Upper lobe of left lung (tissue), 6 donors: ENCODE measurements at regions not wholly inside any gene's neighbourhood (a gene's known extent, or its start where the extent isn't known, plus 50 kb on each side); places are given as distances from the start of the nearest gene placed in this dataset.
A peak's percentile ranks its signal among the peaks of the same experiment; 100 is the strongest.
"Not testable (repeated sequence)": the region's sequence is repeated elsewhere in the genome, so short reads cannot be mapped to it uniquely, and the experiment has no call there.

ENCODE experiments used
- ATAC-seq, 2 donors: fragments of 200-7000 bp; cut with Tn5 transposase; one replicate each; pipeline ENCODE4 v1.9.1; 2022; ENCODE audit warnings: mild to moderate bottlenecking in 2 of 2, moderate library complexity in 2 of 2; ENCODE audit not compliant: low FRiP score in 2 of 2
- DNase-seq, 2 donors: peaks; one replicate each; pipeline ENCODE4 v3.0.0-alpha.2; 2019 to 2020
- H3K27ac ChIP-seq, 4 donors: fragments of 200-600 bp; sonication (generic); one replicate each; pipeline ENCODE4 v1.5.1; 2016 to 2019
- H3K27me3 ChIP-seq, 4 donors: fragments of 200-600 bp; sonication (generic); one replicate each; pipeline ENCODE4 v1.5.1; 2017 to 2019
- H3K36me3 ChIP-seq, 4 donors: fragments of 200-600 bp; sonication (generic); one replicate each; pipeline ENCODE4 v1.5.1; 2016 to 2019
- H3K4me1 ChIP-seq, 4 donors: fragments of 200-600 bp; sonication (generic); one replicate each; pipeline ENCODE4 v1.5.1; 2018 to 2019
- H3K4me3 ChIP-seq, 4 donors: fragments of 200-600 bp; sonication (generic); one replicate each; pipeline ENCODE4 v1.5.1; 2017 to 2019; ENCODE audit warnings: mild to moderate bottlenecking in 2 of 4, moderate library complexity in 1 of 4
- H3K9me3 ChIP-seq, 4 donors: fragments of 200-600 bp; sonication (generic); one replicate each; pipeline ENCODE4 v1.5.1; 2018 to 2019
- EP300 ChIP-seq, 4 donors: sonication (generic); formaldehyde crosslinking; IDR thresholded peaks; one replicate each; pipeline ENCODE4 v1.5.1; 2017; ENCODE audit warnings: antibody characterized with exemption in 4 of 4, control low read depth in 2 of 4
- POLR2A ChIP-seq, 4 donors: fragments of 450-650 bp; IDR thresholded peaks; one replicate each; pipeline ENCODE4 v1.5.1; 2016 to 2017; ENCODE audit warnings: antibody characterized with exemption in 4 of 4, mild to moderate bottlenecking in 2 of 4
- POLR2AphosphoS5 ChIP-seq, 2 donors: sonication (generic); formaldehyde crosslinking; IDR thresholded peaks; one replicate each; pipeline ENCODE4 v1.5.1; 2017; ENCODE audit warnings: antibody characterized with exemption in 2 of 2
- WGBS, 2 donors: methylation state at CpG; one replicate each; pipeline ENCODE4 v1.1.5; 2017 to 2018; 5-methylcytosine and 5-hydroxymethylcytosine counted together
- TF ChIP-seq, protein P1 (sequence below), 6 experiments: fragments of 450-650 bp in 4 of 6; fragments of 200-600 bp in 2 of 6; sonication (generic) in 2 of 6; IDR thresholded peaks; one replicate each; pipeline ENCODE4 v1.5.1; 2016 to 2019; ENCODE audit warnings: antibody characterized with exemption in 6 of 6
- donor health status: DM: no; HTN: no; CAD: no; lungs with moderate emphysema.
- donor health status: DM: no; HTN: yes; CAD: no; lungs with severe emphysema.

DNA sequence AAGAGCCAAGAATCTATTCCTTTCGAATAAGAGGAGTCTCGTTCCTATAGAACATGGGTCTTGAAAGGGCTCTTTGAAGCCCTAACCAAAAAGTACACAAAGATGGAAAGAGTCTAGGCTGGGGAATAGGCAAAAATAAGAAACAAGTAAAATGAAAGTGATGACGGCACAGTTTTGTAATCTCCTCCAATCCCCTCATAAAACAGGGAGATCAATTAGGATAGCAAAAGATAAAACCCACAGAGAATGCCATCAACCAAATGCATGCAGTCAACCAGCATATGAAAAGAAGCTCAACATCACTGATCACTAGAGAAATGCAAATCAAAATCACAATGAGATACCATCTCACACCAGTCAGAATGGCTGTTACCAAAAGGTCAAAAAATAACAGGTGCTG is 122.4 kb upstream of the LSM14A start:
- H3K4me1 ChIP-seq, result no peaks in the 10 kb centered on the region
- H3K9me3 ChIP-seq, result no peaks in the 10 kb centered on the region
- no peaks in the 10 kb centered on the region for H3K27me3 ChIP-seq
- ATAC-seq (no peak), DNase-seq (no peak)
- 82 to 86% methylated on average over 3 of the region's 3 CpGs for WGBS, 2 donors
- H3K27ac ChIP-seq, result no peak overlapping the region
- H3K4me3 ChIP-seq, result no peak overlapping the region
- H3K36me3 ChIP-seq, result no peaks in the 10 kb centered on the region
- TF ChIP-seq EP300 (IDR thresholded peaks at IDR 0.05) (no peak), POLR2AphosphoS5 (IDR thresholded peaks at IDR 0.05) (no peak), POLR2A (IDR thresholded peaks at IDR 0.05) (no peak)
- TF ChIP-seq, protein P1, sequence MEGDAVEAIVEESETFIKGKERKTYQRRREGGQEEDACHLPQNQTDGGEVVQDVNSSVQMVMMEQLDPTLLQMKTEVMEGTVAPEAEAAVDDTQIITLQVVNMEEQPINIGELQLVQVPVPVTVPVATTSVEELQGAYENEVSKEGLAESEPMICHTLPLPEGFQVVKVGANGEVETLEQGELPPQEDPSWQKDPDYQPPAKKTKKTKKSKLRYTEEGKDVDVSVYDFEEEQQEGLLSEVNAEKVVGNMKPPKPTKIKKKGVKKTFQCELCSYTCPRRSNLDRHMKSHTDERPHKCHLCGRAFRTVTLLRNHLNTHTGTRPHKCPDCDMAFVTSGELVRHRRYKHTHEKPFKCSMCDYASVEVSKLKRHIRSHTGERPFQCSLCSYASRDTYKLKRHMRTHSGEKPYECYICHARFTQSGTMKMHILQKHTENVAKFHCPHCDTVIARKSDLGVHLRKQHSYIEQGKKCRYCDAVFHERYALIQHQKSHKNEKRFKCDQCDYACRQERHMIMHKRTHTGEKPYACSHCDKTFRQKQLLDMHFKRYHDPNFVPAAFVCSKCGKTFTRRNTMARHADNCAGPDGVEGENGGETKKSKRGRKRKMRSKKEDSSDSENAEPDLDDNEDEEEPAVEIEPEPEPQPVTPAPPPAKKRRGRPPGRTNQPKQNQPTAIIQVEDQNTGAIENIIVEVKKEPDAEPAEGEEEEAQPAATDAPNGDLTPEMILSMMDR (IDR thresholded peaks at IDR 0.05), result no peak

DNA sequence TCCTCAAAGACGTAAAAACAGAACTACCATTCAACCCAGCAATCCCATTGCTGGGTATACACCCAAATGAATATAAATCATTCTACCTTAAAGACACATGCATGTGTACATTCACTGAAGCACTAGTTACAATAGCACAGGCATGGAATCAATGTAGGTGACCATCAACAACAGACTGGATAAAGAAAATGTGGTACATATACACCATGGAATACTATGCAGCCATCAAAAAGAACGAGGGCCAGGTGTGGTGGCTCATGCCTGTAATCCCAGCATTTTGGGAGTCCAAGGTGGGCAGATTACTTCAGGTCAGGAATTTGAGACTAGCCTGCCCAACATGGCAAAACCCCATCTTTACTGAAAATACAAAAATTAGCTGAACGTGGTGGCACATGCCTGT is 121.9 kb upstream of the LSM14A start:
- not testable (repeated sequence) for H3K4me1 ChIP-seq, H3K27ac ChIP-seq, H3K4me3 ChIP-seq, H3K36me3 ChIP-seq, DNase-seq, ATAC-seq, H3K27me3 ChIP-seq, H3K9me3 ChIP-seq
- WGBS, 2 donors, result 74 to 81% methylated on average over 3 of the region's 3 CpGs

GRCh38 chr19:34051255-34051654 is 121.0 kb upstream of the LSM14A start:
- H3K27me3 ChIP-seq, result no peaks in the 10 kb centered on the region
- WGBS, 2 donors, result 79 to 96% methylated on average over 3 of the region's 3 CpGs

GRCh38 chr19:34057155-34057554 is 115.1 kb upstream of the LSM14A start:
- WGBS, 2 donors, result 88 to 97% methylated on average over 1 of the region's 1 CpG
- TF ChIP-seq, protein P1 (IDR thresholded peaks at IDR 0.05), result no peak
- no peak for TF ChIP-seq EP300 (IDR thresholded peaks at IDR 0.05)
- DNase-seq (no peak), ATAC-seq (no peak)
- H3K4me3 ChIP-seq, result no peak overlapping the region
- H3K9me3 ChIP-seq, result no peaks in the 10 kb centered on the region
- no peaks in the 10 kb centered on the region for H3K27me3 ChIP-seq
- H3K27ac ChIP-seq, result no peak overlapping the region
- no peaks in the 10 kb centered on the region for H3K36me3 ChIP-seq
- H3K4me1 ChIP-seq, result no peaks in the 10 kb centered on the region

More at GRCh38 chr19:34051255-34051654, 121.0 kb upstream of the LSM14A start:
- ATAC-seq (no peak), DNase-seq (no peak)
- no peak overlapping the region for H3K27ac ChIP-seq
- no peaks in the 10 kb centered on the region for H3K36me3 ChIP-seq
- no peaks in the 10 kb centered on the region for H3K9me3 ChIP-seq
- H3K4me3 ChIP-seq, result no peak overlapping the region
- TF ChIP-seq, protein P1 (IDR thresholded peaks at IDR 0.05), result no peak
- TF ChIP-seq EP300 (IDR thresholded peaks at IDR 0.05) (no peak), POLR2AphosphoS5 (IDR thresholded peaks at IDR 0.05) (no peak), POLR2A (IDR thresholded peaks at IDR 0.05) (no peak)
- no peaks in the 10 kb centered on the region for H3K4me1 ChIP-seq

DNA sequence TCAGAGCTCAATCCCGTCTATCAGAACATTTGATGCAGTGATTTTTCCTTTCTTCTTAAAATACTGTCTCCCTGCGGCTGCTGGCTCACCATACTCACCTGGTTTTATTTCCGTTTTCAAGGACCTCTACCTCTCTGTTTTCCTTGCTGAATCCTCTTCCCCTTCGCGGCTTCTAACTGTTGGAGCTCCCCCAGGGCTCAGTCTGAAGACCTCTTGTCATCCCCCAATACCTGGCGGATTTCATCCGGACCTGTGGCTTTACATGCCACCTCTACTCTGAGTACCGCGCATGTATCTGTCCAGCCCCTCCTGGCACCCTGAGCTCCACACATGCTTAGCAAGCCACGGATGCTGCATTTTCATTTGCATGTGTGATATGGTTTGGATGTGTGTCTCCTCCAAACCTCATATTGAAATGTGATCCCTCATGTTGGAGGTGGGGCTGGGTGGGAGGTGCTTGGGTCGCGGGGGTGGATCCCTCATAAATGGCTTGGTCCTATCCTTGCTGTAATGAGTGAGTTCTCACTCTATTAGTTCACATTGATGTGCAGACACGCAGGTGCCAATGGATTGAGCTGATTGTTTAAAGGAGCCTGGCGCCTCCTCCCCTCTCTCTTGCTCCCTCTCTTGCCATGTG is 106.2 kb upstream of the LSM14A start:
- H3K27me3 ChIP-seq, result no peaks in the 10 kb centered on the region
- H3K27ac ChIP-seq, result no peak overlapping the region
- H3K4me3 ChIP-seq, result no peak overlapping the region
- no peaks in the 10 kb centered on the region for H3K4me1 ChIP-seq
- H3K9me3 ChIP-seq, result no peaks in the 10 kb centered on the region
- TF ChIP-seq, protein P1 (IDR thresholded peaks at IDR 0.05), result no peak
- TF ChIP-seq POLR2A (IDR thresholded peaks at IDR 0.05) (no peak), EP300 (IDR thresholded peaks at IDR 0.05) (no peak), POLR2AphosphoS5 (IDR thresholded peaks at IDR 0.05) (no peak)
- WGBS, 2 donors, result 36 to 39% methylated on average over 14 of the region's 14 CpGs
- ATAC-seq, result peak in 1 of 2 donors; percentile 40
- DNase-seq, result no peak
- no peaks in the 10 kb centered on the region for H3K36me3 ChIP-seq
